GM12878 (cell line): ENCODE measurements at regions not wholly inside any gene's neighbourhood (a gene's known extent, or its start where the extent isn't known, plus 50 kb on each side); places are given as distances from the start of the nearest gene placed in this dataset.

ENCODE experiments used
- NFXL1 ChIP-seq: fragments of 450-650 bp; IDR thresholded peaks from 2 replicates; pipeline ENCODE4 v1.6.1; 2017; ENCODE audit warnings: antibody characterized with exemption, mild to moderate bottlenecking, borderline replicate concordance
- POLR2AphosphoS2 ChIP-seq: IDR thresholded peaks from 2 replicates; pipeline ENCODE4 v1.6.1; 2011; ENCODE audit warnings: low read depth, mild to moderate bottlenecking, low read length, improper control_type of control experiment, moderate library complexity
- RAD51 ChIP-seq: fragments of 450-650 bp; IDR thresholded peaks from 2 replicates; pipeline ENCODE4 v1.6.1; 2016; ENCODE audit warnings: moderate library complexity, mild to moderate bottlenecking, inconsistent platforms

DNA sequence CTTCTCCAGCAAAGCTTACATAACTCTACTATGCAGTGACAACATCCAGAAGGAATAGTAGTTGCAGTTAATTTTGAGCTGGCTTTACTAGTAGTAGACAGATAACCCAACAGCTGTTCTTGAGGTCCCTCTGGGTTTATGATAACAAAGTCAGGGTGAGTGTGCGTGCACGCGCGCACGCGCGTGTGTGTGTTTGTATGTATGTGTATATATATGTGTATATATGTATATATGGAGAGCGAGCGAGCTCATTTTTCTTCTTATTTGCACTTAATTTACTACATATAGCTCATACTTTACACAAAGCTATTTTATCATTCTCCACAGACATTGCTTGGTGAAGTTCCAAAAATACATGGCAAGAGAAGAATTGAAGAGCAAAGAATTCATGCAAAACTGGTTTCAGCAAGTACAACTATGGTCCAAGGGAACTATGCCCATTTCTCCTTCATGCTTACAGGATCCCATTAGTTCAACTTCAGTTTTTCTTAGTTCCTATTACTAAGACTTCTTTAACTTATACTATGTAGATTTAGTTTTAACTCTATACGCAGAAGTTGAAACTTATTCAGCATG lies 105.9 kb upstream of the TMEM168 start:
- TF ChIP-seq RAD51 = no peak
- TF ChIP-seq NFXL1 = no peak
- no peak for TF ChIP-seq POLR2AphosphoS2
